PC-3 (cell line): ENCODE measurements at regions not wholly inside any gene's neighbourhood (a gene's known extent, or its start where the extent isn't known, plus 50 kb on each side); places are given as distances from the start of the nearest gene placed in this dataset.

ENCODE experiments used
- CTCF ChIP-seq: fragments of 300-600 bp; sonication (generic); conservative IDR thresholded peaks from 2 replicates; pipeline ENCODE4 v1.5.1; 2017; ENCODE audit warnings: antibody characterized with exemption, low read depth, mild to moderate bottlenecking, low read length
- EZH2 ChIP-seq: fragments of 300-600 bp; sonication (generic); IDR thresholded peaks from one replicate; pipeline ENCODE4 v1.6.1; 2017; ENCODE audit warnings: antibody characterized with exemption, mild to moderate bottlenecking, low read length; ENCODE audit not compliant: unreplicated experiment

- TF ChIP-seq CTCF (no peak), EZH2 (no peak)
Observed at GRCh38 chr1:199665371-199665770, 362.1 kb upstream of the NR5A2 start.
